ENCODE measurements at regions not wholly inside any gene's neighbourhood (a gene's known extent, or its start where the extent isn't known, plus 50 kb on each side); places are given as distances from the start of the nearest gene placed in this dataset.
A peak's percentile ranks its signal among the peaks of the same experiment; 100 is the strongest.

DNA sequence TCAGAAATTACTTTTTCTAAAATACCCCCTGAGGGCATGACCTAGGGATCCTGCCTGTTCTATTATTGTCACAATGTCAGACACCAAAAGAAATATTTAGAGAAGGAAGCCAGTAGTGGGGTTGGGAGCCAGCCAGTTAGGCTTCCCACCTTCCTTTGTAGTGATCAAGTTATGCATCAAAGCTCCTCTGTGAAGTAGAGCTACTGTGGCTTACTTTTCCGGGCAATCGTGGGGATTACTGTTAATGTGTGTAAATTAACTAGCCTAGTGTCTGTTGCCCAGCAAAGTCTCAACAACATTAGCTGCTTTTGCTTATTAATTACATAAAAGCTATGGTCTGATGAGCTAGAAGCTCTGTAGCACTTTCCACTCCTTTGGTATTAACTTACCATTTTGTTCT is 109.0 kb upstream of the PCAT7 start:
- no peak overlapping the region for H3K4me3 Mint-ChIP-seq
- H3K36me3 Mint-ChIP-seq: peaks cover 75 to 96% of the 10 kb centered on the region in 2 donors
- Histone ChIP-seq H3K36me3 (replicated peaks in 1 of 2; ENCODE audit: control insufficient read depth in 1 of 2, insufficient read depth in 2 of 2, low read length in 2 of 2) (peaks cover 87 to 100% of the 10 kb centered on the region in 2 donors), H3K9me3 (replicated peaks in 1 of 2; ENCODE audit: control insufficient read depth in 1 of 2, insufficient read depth in 1 of 2, low read length in 2 of 2) (no peaks in the 10 kb centered on the region), H3K4me1 (ENCODE audit: control insufficient read depth in 1 of 2, insufficient read depth in 2 of 2, low read length in 2 of 2) (no peaks in the 10 kb centered on the region), H3K79me2 (ENCODE audit: insufficient read depth, low read length) (peaks cover 29% of the 10 kb centered on the region), H4K20me1 (ENCODE audit: insufficient read depth, low read length) (peaks cover 63% of the 10 kb centered on the region), H3K27ac (ENCODE audit: low read depth in 1 of 2, low read length in 2 of 2) (peak overlapping the region in 1 of 2 donors; percentile 12), H3K9ac (ENCODE audit: insufficient read depth, low read length, poor library complexity, severe bottlenecking) (no peak overlapping the region), H3K27me3 (ENCODE audit: control insufficient read depth in 2 of 2, insufficient read depth in 2 of 2, low read length in 2 of 2) (no peaks in the 10 kb centered on the region), H3K4me2 (replicated peaks; ENCODE audit: extremely low read depth, low read length, poor library complexity, severe bottlenecking) (no peak overlapping the region), H3K4me3 (replicated peaks in 1 of 3; ENCODE audit: low read depth in 2 of 3, low read length in 3 of 3) (no peak overlapping the region), H2AFZ (ENCODE audit: insufficient read depth, low read depth, low read length, poor library complexity, severe bottlenecking) (no peak overlapping the region)
- no peak for TF ChIP-seq CTCF (IDR thresholded peaks at IDR 0.05)
- no peak for DNase-seq
- no peaks in the 10 kb centered on the region for H3K27me3 Mint-ChIP-seq (ENCODE audit: low read depth in 3 of 3)
- WGBS (ENCODE audit: insufficient coverage): no CpG with 5 or more reads among the region's 2 CpGs
- no peaks in the 10 kb centered on the region for H3K4me1 Mint-ChIP-seq
- peak overlapping the region in 1 of 7 donors; percentile 47 for H3K27ac Mint-ChIP-seq
- intact Hi-C loops (cut with micrococcal nuclease): no loop called here
- no peaks in the 10 kb centered on the region for H3K9me3 Mint-ChIP-seq

- Mint-ChIP-seq H3K27me3 (ENCODE audit: low read depth in 3 of 3) (no peaks in the 10 kb centered on the region), H3K36me3 (peaks cover 70 to 90% of the 10 kb centered on the region in 2 donors), H3K27ac (peak overlapping the region in 1 of 7 donors; percentile 26), H3K4me3 (no peak overlapping the region), H3K4me1 (no peaks in the 10 kb centered on the region), H3K9me3 (no peaks in the 10 kb centered on the region)
- Histone ChIP-seq H3K4me3 (replicated peaks in 1 of 3; ENCODE audit: low read depth in 2 of 3, low read length in 3 of 3) (no peak overlapping the region), H4K20me1 (ENCODE audit: insufficient read depth, low read length) (peaks cover 33% of the 10 kb centered on the region), H3K9ac (ENCODE audit: insufficient read depth, low read length, poor library complexity, severe bottlenecking) (no peak overlapping the region), H2AFZ (ENCODE audit: insufficient read depth, low read depth, low read length, poor library complexity, severe bottlenecking) (no peak overlapping the region), H3K27me3 (ENCODE audit: control insufficient read depth in 2 of 2, insufficient read depth in 2 of 2, low read length in 2 of 2) (no peaks in the 10 kb centered on the region), H3K36me3 (replicated peaks in 1 of 2; ENCODE audit: control insufficient read depth in 1 of 2, insufficient read depth in 2 of 2, low read length in 2 of 2) (peaks cover 74 to 98% of the 10 kb centered on the region in 2 donors), H3K27ac (ENCODE audit: low read depth in 1 of 2, low read length in 2 of 2) (no peak overlapping the region), H3K9me3 (replicated peaks in 1 of 2; ENCODE audit: control insufficient read depth in 1 of 2, insufficient read depth in 1 of 2, low read length in 2 of 2) (no peaks in the 10 kb centered on the region), H3K79me2 (ENCODE audit: insufficient read depth, low read length) (peaks cover 4% of the 10 kb centered on the region), H3K4me2 (replicated peaks; ENCODE audit: extremely low read depth, low read length, poor library complexity, severe bottlenecking) (no peak overlapping the region), H3K4me1 (ENCODE audit: control insufficient read depth in 1 of 2, insufficient read depth in 2 of 2, low read length in 2 of 2) (no peaks in the 10 kb centered on the region)
- no peak for DNase-seq
- no CpG with 5 or more reads among the region's 2 CpGs for WGBS (ENCODE audit: insufficient coverage)
- TF ChIP-seq CTCF (IDR thresholded peaks at IDR 0.05): no peak
- intact Hi-C loops (cut with micrococcal nuclease): no loop called here
These were observed 105.4 kb upstream of the PCAT7 start for GRCh38 chr9:94449486-94449885.
